ENCODE measurements at regions not wholly inside any gene's neighbourhood (a gene's known extent, or its start where the extent isn't known, plus 50 kb on each side); places are given as distances from the start of the nearest gene placed in this dataset.

DNA sequence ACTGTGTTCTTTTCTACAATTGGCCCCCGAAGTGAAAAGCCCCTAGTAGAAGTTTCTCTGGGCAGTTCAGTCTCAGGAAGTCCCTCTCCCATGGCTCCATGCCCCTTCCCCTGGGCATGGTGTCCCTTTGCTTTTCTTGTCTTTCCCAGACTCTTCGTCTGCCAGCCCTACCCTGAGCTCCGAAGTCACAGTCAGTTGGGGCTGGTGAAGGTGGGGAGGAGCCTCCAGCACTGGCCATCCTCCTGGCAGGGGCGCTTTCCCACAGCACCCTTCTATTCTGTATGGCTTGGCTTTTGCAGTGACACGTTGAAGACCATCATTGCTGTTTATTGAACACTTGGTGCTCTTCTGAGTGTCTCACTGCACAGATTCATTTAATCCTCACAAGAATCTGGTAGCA, 195.1 kb upstream of the CADM1 start:
- no peak overlapping the region for H3K9ac ChIP-seq (ENCODE audit: insufficient read depth, low read length)
- TF ChIP-seq, protein P1, sequence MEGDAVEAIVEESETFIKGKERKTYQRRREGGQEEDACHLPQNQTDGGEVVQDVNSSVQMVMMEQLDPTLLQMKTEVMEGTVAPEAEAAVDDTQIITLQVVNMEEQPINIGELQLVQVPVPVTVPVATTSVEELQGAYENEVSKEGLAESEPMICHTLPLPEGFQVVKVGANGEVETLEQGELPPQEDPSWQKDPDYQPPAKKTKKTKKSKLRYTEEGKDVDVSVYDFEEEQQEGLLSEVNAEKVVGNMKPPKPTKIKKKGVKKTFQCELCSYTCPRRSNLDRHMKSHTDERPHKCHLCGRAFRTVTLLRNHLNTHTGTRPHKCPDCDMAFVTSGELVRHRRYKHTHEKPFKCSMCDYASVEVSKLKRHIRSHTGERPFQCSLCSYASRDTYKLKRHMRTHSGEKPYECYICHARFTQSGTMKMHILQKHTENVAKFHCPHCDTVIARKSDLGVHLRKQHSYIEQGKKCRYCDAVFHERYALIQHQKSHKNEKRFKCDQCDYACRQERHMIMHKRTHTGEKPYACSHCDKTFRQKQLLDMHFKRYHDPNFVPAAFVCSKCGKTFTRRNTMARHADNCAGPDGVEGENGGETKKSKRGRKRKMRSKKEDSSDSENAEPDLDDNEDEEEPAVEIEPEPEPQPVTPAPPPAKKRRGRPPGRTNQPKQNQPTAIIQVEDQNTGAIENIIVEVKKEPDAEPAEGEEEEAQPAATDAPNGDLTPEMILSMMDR (conservative IDR thresholded peaks at IDR 0.05 in 1 of 2, IDR thresholded peaks at IDR 0.05 in 1 of 2; ENCODE audit: low read depth in 1 of 2, low read length in 2 of 2), result no peak
- no peak for TF ChIP-seq EZH2 (IDR thresholded peaks at IDR 0.05; ENCODE audit: low read length, missing control alignments)
- no peak overlapping the region for H3K4me2 ChIP-seq (ENCODE audit: extremely low read depth, insufficient read depth, low read length)
- peaks cover 2% of the 10 kb centered on the region for H3K4me1 ChIP-seq (ENCODE audit: control insufficient read depth, extremely low read depth, insufficient read depth, low read length)
- H4K20me1 ChIP-seq (ENCODE audit: control insufficient read depth, extremely low read depth, insufficient read depth, low read length), result no peaks in the 10 kb centered on the region
- H2AFZ ChIP-seq (ENCODE audit: low read length), result no peak overlapping the region
- H3K4me3 ChIP-seq (replicated peaks in 1 of 4; ENCODE audit: control extremely low read depth in 1 of 4, insufficient read depth in 1 of 4, low read depth in 3 of 4, low read length in 4 of 4), result no peak overlapping the region
- no peaks in the 10 kb centered on the region for H3K36me3 ChIP-seq (ENCODE audit: control insufficient read depth, insufficient read depth, low read length)
- H3K9me3 ChIP-seq (ENCODE audit: control insufficient read depth, insufficient read depth, low read depth, low read length), result no peaks in the 10 kb centered on the region
- no peaks in the 10 kb centered on the region for H3K27me3 ChIP-seq (ENCODE audit: control insufficient read depth, insufficient read depth, low read length)
- no peaks in the 10 kb centered on the region for H3K79me2 ChIP-seq (ENCODE audit: control insufficient read depth, insufficient read depth, low read length)
- no peak for DNase-seq (ENCODE audit: low read depth in 2 of 2)
- no peak overlapping the region for H3K27ac ChIP-seq (ENCODE audit: insufficient read depth, low read length)

DNA sequence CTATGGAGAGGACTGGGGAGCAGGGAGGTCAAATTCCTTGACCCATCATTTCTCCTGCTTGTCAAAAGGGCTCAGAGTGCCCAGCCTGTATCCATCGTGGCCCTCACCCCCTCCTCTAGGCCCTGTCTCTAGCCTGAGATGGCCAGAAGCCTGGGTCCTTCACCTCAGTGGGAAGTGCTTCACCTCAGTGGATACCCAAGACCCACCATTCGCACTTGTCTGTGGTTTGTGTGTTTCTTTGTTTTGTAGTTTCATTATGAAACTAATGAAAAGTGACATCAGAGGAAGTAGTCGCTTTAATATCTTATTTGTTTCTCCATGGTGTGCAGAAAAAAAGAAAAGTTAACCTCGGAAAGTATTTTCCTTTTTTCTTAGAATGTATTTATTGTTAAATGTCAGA, 194.0 kb upstream of the CADM1 start:
- Histone ChIP-seq H4K20me1 (ENCODE audit: control insufficient read depth, extremely low read depth, insufficient read depth, low read length) (no peaks in the 10 kb centered on the region), H2AFZ (ENCODE audit: low read length) (no peak overlapping the region), H3K9me3 (ENCODE audit: control insufficient read depth, insufficient read depth, low read depth, low read length) (no peaks in the 10 kb centered on the region), H3K27me3 (ENCODE audit: control insufficient read depth, insufficient read depth, low read length) (no peaks in the 10 kb centered on the region), H3K79me2 (ENCODE audit: control insufficient read depth, insufficient read depth, low read length) (no peaks in the 10 kb centered on the region), H3K9ac (ENCODE audit: insufficient read depth, low read length) (no peak overlapping the region), H3K4me1 (ENCODE audit: control insufficient read depth, extremely low read depth, insufficient read depth, low read length) (peaks cover 2% of the 10 kb centered on the region), H3K36me3 (ENCODE audit: control insufficient read depth, insufficient read depth, low read length) (no peaks in the 10 kb centered on the region), H3K4me2 (ENCODE audit: extremely low read depth, insufficient read depth, low read length) (no peak overlapping the region), H3K27ac (ENCODE audit: insufficient read depth, low read length) (no peak overlapping the region), H3K4me3 (replicated peaks in 1 of 4; ENCODE audit: control extremely low read depth in 1 of 4, insufficient read depth in 1 of 4, low read depth in 3 of 4, low read length in 4 of 4) (no peak overlapping the region)
- DNase-seq (ENCODE audit: low read depth in 2 of 2), result no peak
- TF ChIP-seq, protein P1 (conservative IDR thresholded peaks at IDR 0.05 in 1 of 2, IDR thresholded peaks at IDR 0.05 in 1 of 2; ENCODE audit: low read depth in 1 of 2, low read length in 2 of 2), result no peak
- TF ChIP-seq EZH2 (IDR thresholded peaks at IDR 0.05; ENCODE audit: low read length, missing control alignments), result no peak

DNA sequence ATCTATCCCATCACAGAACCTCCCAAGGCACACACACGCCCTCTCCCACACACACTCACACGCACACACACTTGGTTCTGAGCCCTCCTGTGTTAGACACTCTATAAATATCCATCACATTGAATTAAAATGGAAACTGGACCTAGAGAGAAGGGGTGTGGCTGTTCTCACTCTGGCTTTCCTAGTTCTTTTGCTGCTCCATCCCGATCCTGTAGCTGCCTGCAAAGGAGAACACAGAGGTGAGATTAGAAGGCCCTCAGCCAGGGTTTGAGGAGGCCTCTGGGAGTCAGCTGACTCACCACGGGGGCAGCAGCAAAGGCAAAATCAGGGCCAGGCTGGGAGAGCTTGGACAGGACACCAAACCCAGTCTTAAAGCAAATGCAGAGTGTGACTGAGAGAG, 192.3 kb upstream of the CADM1 start:
- H3K4me3 ChIP-seq (replicated peaks in 1 of 4; ENCODE audit: control extremely low read depth in 1 of 4, insufficient read depth in 1 of 4, low read depth in 3 of 4, low read length in 4 of 4), result no peak overlapping the region
- H2AFZ ChIP-seq (ENCODE audit: low read length), result no peak overlapping the region

More for the DNA sequence above, 192.3 kb upstream of the CADM1 start:
- Histone ChIP-seq H3K9ac (ENCODE audit: insufficient read depth, low read length) (no peak overlapping the region), H4K20me1 (ENCODE audit: control insufficient read depth, extremely low read depth, insufficient read depth, low read length) (no peaks in the 10 kb centered on the region), H3K27ac (ENCODE audit: insufficient read depth, low read length) (no peak overlapping the region), H3K27me3 (ENCODE audit: control insufficient read depth, insufficient read depth, low read length) (no peaks in the 10 kb centered on the region), H3K9me3 (ENCODE audit: control insufficient read depth, insufficient read depth, low read depth, low read length) (no peaks in the 10 kb centered on the region), H3K36me3 (ENCODE audit: control insufficient read depth, insufficient read depth, low read length) (no peaks in the 10 kb centered on the region), H3K4me2 (ENCODE audit: extremely low read depth, insufficient read depth, low read length) (no peak overlapping the region), H3K4me1 (ENCODE audit: control insufficient read depth, extremely low read depth, insufficient read depth, low read length) (peaks cover 2% of the 10 kb centered on the region), H3K79me2 (ENCODE audit: control insufficient read depth, insufficient read depth, low read length) (no peaks in the 10 kb centered on the region)
- TF ChIP-seq, protein P1 (conservative IDR thresholded peaks at IDR 0.05 in 1 of 2, IDR thresholded peaks at IDR 0.05 in 1 of 2; ENCODE audit: low read depth in 1 of 2, low read length in 2 of 2), result no peak
- no peak for TF ChIP-seq EZH2 (IDR thresholded peaks at IDR 0.05; ENCODE audit: low read length, missing control alignments)
- no peak for DNase-seq (ENCODE audit: low read depth in 2 of 2)
